ENCODE measurements at regions not wholly inside any gene's neighbourhood (a gene's known extent, or its start where the extent isn't known, plus 50 kb on each side); places are given as distances from the start of the nearest gene placed in this dataset.

DNA sequence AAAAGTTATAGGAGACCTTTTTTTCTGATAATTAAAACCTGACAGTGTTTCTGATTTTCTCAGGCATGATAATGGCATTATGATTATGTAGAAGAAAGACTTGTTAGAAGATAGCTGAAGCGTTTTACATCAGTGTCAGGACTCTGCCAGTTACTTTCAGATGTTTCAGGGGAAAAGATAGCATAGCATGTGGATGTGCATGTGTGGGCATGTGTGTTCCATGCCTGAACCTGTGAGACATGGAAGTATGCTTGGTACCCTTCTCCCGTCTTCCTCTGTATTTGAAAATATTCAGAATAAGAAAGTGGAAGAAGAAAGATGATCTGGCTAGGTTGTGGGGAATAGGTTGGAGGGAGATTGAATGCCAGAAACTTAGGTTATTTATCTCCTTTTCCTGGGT, 113.1 kb upstream of the PCAT7 start:
- TF ChIP-seq, protein P1, sequence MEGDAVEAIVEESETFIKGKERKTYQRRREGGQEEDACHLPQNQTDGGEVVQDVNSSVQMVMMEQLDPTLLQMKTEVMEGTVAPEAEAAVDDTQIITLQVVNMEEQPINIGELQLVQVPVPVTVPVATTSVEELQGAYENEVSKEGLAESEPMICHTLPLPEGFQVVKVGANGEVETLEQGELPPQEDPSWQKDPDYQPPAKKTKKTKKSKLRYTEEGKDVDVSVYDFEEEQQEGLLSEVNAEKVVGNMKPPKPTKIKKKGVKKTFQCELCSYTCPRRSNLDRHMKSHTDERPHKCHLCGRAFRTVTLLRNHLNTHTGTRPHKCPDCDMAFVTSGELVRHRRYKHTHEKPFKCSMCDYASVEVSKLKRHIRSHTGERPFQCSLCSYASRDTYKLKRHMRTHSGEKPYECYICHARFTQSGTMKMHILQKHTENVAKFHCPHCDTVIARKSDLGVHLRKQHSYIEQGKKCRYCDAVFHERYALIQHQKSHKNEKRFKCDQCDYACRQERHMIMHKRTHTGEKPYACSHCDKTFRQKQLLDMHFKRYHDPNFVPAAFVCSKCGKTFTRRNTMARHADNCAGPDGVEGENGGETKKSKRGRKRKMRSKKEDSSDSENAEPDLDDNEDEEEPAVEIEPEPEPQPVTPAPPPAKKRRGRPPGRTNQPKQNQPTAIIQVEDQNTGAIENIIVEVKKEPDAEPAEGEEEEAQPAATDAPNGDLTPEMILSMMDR (IDR thresholded peaks at IDR 0.05): no peak
- no peak for TF ChIP-seq POLR2A (IDR thresholded peaks at IDR 0.05)
